Choroid plexus epithelial cell (primary cell): ENCODE measurements at regions not wholly inside any gene's neighbourhood (a gene's known extent, or its start where the extent isn't known, plus 50 kb on each side); places are given as distances from the start of the nearest gene placed in this dataset.
A peak's percentile ranks its signal among the peaks of the same experiment; 100 is the strongest.
"Not testable (repeated sequence)": the region's sequence is repeated elsewhere in the genome, so short reads cannot be mapped to it uniquely, and the experiment has no call there.

Source experiments
- DNase-seq: peaks from one replicate; pipeline ENCODE4 v3.0.0-alpha.2; 2010; ENCODE audit warnings: low read depth
- H3K4me3 ChIP-seq: 2 replicates; pipeline ENCODE4 v1.5.1; 2011; ENCODE audit warnings: low read depth, mild to moderate bottlenecking, control low read depth, low read length, moderate library complexity
- CTCF ChIP-seq: conservative IDR thresholded peaks from 2 replicates; pipeline ENCODE4 v1.5.1; 2011; ENCODE audit warnings: low read depth, mild to moderate bottlenecking, control low read depth, inconsistent platforms, low read length, moderate library complexity

DNA sequence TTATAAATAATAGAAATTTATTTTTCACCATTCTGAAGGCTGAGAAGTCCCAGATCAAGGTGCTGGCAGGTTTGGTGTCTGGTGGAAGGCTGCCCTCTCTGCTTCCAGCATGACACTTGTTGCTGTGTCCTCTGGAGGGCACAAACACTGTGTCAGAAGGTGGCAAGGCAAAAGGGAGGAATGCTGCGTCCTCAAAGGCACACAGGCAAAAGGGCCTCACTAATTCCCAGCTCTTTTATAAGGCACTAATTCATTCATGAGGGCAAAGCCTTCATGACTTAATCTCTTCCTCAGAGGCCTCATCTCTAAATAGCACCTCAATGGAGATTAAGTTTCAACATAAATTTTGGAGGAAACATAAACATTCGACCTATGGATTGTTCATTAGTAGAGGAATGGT, 209.5 kb upstream of the SMLR1 start:
- H3K4me3 ChIP-seq: no peak overlapping the region
- DNase-seq: no peak
- TF ChIP-seq CTCF: no peak

DNA sequence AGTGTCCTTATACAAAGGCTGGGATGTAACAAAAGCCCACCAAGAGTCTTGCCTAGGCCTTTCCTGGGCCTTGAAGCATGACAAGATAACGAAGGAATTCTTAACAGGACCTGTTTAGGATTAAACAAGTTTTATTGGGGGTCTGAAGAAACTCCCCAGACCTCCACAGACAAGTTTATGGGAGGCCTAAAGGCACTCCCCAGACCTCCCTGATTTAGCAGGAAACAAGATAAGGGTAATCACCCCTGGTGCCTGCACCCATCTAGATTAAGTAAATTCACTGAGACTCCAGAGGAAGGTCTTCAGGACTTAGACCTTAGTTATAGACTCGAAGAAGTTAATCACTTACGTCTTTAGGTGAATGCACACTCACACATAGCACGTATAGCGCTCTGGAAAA, 208.4 kb upstream of the SMLR1 start:
- DNase-seq, H3K4me3 ChIP-seq: not testable (repeated sequence)

GRCh38 chr6:130620338-130620781, 206.8 kb upstream of the SMLR1 start:
- no peak for TF ChIP-seq CTCF
- no peak overlapping the region for H3K4me3 ChIP-seq
- DNase-seq: peak; percentile 44

- H3K4me3 ChIP-seq: no peak overlapping the region
- TF ChIP-seq CTCF: no peak
- DNase-seq: peak; percentile 51
Measured at GRCh38 chr6:130622142-130622541, 205.1 kb upstream of the SMLR1 start.

DNA sequence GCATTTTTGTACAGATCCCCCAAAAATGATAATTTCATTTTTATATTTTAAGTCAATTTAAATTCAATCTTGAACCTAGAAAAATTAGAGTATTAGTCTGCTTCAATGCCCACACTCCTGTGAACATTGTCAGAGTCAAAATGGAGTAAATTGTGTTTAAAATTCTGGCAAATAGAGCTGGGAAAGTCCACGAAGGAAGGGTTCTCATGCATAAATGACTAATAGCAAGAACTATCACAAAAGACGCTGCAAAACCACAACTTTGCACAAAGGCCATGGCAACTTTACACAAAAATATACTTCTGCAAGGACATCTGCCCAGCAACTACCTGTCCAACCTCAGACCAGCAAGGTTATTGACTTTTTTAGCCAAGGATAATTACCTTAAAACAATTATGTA, 203.2 kb upstream of the SMLR1 start:
- DNase-seq: peak; percentile 72
- H3K4me3 ChIP-seq: no peak overlapping the region
- no peak for TF ChIP-seq CTCF

- H3K4me3 ChIP-seq: no peak overlapping the region
- DNase-seq: peak; percentile 57
- TF ChIP-seq CTCF: no peak
Measured at GRCh38 chr6:130625825-130626527, 201.2 kb upstream of the SMLR1 start.

- no peak for DNase-seq
- no peak overlapping the region for H3K4me3 ChIP-seq
- no peak for TF ChIP-seq CTCF
Measured at GRCh38 chr6:130628862-130629261, 198.3 kb upstream of the SMLR1 start.
